ENCODE measurements at regions not wholly inside any gene's neighbourhood (a gene's known extent, or its start where the extent isn't known, plus 50 kb on each side); places are given as distances from the start of the nearest gene placed in this dataset.

- FAIRE-seq (no peak), DNase-seq (ENCODE audit: low spot score) (no peak), ATAC-seq (no peak)
- no peak overlapping the region for H3K9ac ChIP-seq (ENCODE audit: insufficient read depth, low read depth, low read length)
- H3K27ac ChIP-seq (ENCODE audit: extremely low read length, insufficient read depth, low read length): no peak overlapping the region
- H4K20me1 ChIP-seq (ENCODE audit: insufficient read depth, low read length): no peaks in the 10 kb centered on the region
- no peaks in the 10 kb centered on the region for H3K9me3 ChIP-seq (ENCODE audit: low read length)
- 12% methylated on average over 2 of the region's 2 CpGs for WGBS (ENCODE audit: low lambda C conversion rate)
- H3K4me1 ChIP-seq (ENCODE audit: insufficient read depth, low read length): no peaks in the 10 kb centered on the region
- no peak overlapping the region for H2AFZ ChIP-seq (ENCODE audit: low read length)
- no peaks in the 10 kb centered on the region; a peak in 1 of 5 replicates for H3K27me3 ChIP-seq (ENCODE audit: control insufficient read depth in 1 of 2, insufficient read depth in 2 of 2, low read length in 2 of 2)
- H3K36me3 ChIP-seq (replicated peaks in 1 of 2; ENCODE audit: control insufficient read depth in 1 of 2, insufficient read depth in 2 of 2, low read length in 2 of 2): no peaks in the 10 kb centered on the region
- ChIA-PET POLR2A (no interaction called here), CTCF (ENCODE audit: low intra/inter-chr PET ratio, low total read pairs) (no interaction called here)
- in situ Hi-C loops (cut with HindIII; ENCODE audit: extremely low pct_ligation_motif_present, low pct_unique_long_range_greater_than_20kb) (no loop called here), intact Hi-C loops (cut with micrococcal nuclease; ENCODE audit: unreplicated experiment) (no loop called here)
- no peak for TF ChIP-seq SIN3B (IDR thresholded peaks at IDR 0.05; ENCODE audit: low read length)
- peak; percentile 59; the same call in 1 of the 2 replicates for TF ChIP-seq ATF7 (IDR thresholded peaks at IDR 0.05)
- TF ChIP-seq ATF7 (CRISPR knock-in tag; IDR thresholded peaks at IDR 0.05): no peak
- TF ChIP-seq MAFK (conservative IDR thresholded peaks at IDR 0.05 in 1 of 2, IDR thresholded peaks at IDR 0.05 in 1 of 2; ENCODE audit: low read length in 2 of 2): peak in 1 of 2 experiments; percentile 22; a peak in 1 of 4 replicates
- H3K4me3 ChIP-seq (replicated peaks in 1 of 3; ENCODE audit: insufficient read depth in 1 of 3, low read depth in 2 of 3, low read length in 3 of 3): no peak overlapping the region
- H3K79me2 ChIP-seq (ENCODE audit: insufficient read depth, low read length): no peaks in the 10 kb centered on the region
- no peak overlapping the region for H3K4me2 ChIP-seq (ENCODE audit: low read depth, low read length)
- no TSS peak for BruUV-seq (replicated peaks)
Measured at GRCh38 chr6:115577270-115577669, 483.4 kb downstream of the FRK start.

GRCh38 chr6:115575285-115575684 is 485.4 kb downstream of the FRK start:
- 0% methylated on average over 1 of the region's 1 CpG for WGBS (ENCODE audit: low lambda C conversion rate)
- in situ Hi-C loops (cut with HindIII; ENCODE audit: extremely low pct_ligation_motif_present, low pct_unique_long_range_greater_than_20kb): no loop called here
- no peak overlapping the region for H3K4me3 ChIP-seq (replicated peaks in 1 of 3; ENCODE audit: insufficient read depth in 1 of 3, low read depth in 2 of 3, low read length in 3 of 3)
- H4K20me1 ChIP-seq (ENCODE audit: insufficient read depth, low read length): no peaks in the 10 kb centered on the region
- H3K9me3 ChIP-seq (ENCODE audit: low read length): no peaks in the 10 kb centered on the region
- ChIA-PET POLR2A (no interaction called here), CTCF (ENCODE audit: low intra/inter-chr PET ratio, low total read pairs) (no interaction called here)
- H3K36me3 ChIP-seq (replicated peaks in 1 of 2; ENCODE audit: control insufficient read depth in 1 of 2, insufficient read depth in 2 of 2, low read length in 2 of 2): no peaks in the 10 kb centered on the region
- no peaks in the 10 kb centered on the region for H3K79me2 ChIP-seq (ENCODE audit: insufficient read depth, low read length)
- intact Hi-C loops (cut with micrococcal nuclease; ENCODE audit: unreplicated experiment): no loop called here
- DNase-seq (ENCODE audit: low spot score) (no peak), FAIRE-seq (no peak), ATAC-seq (no peak)
- no peaks in the 10 kb centered on the region; a peak in 1 of 5 replicates for H3K27me3 ChIP-seq (ENCODE audit: control insufficient read depth in 1 of 2, insufficient read depth in 2 of 2, low read length in 2 of 2)
- H3K4me2 ChIP-seq (ENCODE audit: low read depth, low read length): no peak overlapping the region
- H3K9ac ChIP-seq (ENCODE audit: insufficient read depth, low read depth, low read length): no peak overlapping the region
- no peaks in the 10 kb centered on the region for H3K4me1 ChIP-seq (ENCODE audit: insufficient read depth, low read length)
- H2AFZ ChIP-seq (ENCODE audit: low read length): no peak overlapping the region
- H3K27ac ChIP-seq (ENCODE audit: extremely low read length, insufficient read depth, low read length): no peak overlapping the region
- no TSS peak for BruUV-seq (replicated peaks)
- TF ChIP-seq CCDC6 (CRISPR knock-in tag; IDR thresholded peaks at IDR 0.05) (no peak), GLMP (CRISPR knock-in tag; IDR thresholded peaks at IDR 0.05; ENCODE audit: borderline replicate concordance) (no peak), IRF9 (CRISPR knock-in tag; IDR thresholded peaks at IDR 0.05; ENCODE audit: borderline replicate concordance) (no peak), ISL2 (CRISPR knock-in tag; IDR thresholded peaks at IDR 0.05) (no peak), EZH2 (conservative IDR thresholded peaks at IDR 0.05; ENCODE audit: low read depth, low read length) (no peak), E2F5 (CRISPR knock-in tag; conservative IDR thresholded peaks at IDR 0.05) (no peak), ZBTB25 (CRISPR knock-in tag; IDR thresholded peaks at IDR 0.05) (no peak), ATF7 (IDR thresholded peaks at IDR 0.05) (no peak), ATF7 (CRISPR knock-in tag; IDR thresholded peaks at IDR 0.05) (no peak), TMF1 (CRISPR knock-in tag; IDR thresholded peaks at IDR 0.05; ENCODE audit: low read depth) (no peak), ZNF839 (CRISPR knock-in tag; IDR thresholded peaks at IDR 0.05; ENCODE audit: borderline replicate concordance) (no peak)

All from HepG2 (cell line).